GM03348 (cell line): ENCODE measurements at regions not wholly inside any gene's neighbourhood (a gene's known extent, or its start where the extent isn't known, plus 50 kb on each side); places are given as distances from the start of the nearest gene placed in this dataset.
"Not testable (repeated sequence)": the region's sequence is repeated elsewhere in the genome, so short reads cannot be mapped to it uniquely, and the experiment has no call there.

Experiments
- DNase-seq: peaks from one replicate; pipeline ENCODE4 v3.0.0; 2012; ENCODE audit warnings: low spot score

DNA sequence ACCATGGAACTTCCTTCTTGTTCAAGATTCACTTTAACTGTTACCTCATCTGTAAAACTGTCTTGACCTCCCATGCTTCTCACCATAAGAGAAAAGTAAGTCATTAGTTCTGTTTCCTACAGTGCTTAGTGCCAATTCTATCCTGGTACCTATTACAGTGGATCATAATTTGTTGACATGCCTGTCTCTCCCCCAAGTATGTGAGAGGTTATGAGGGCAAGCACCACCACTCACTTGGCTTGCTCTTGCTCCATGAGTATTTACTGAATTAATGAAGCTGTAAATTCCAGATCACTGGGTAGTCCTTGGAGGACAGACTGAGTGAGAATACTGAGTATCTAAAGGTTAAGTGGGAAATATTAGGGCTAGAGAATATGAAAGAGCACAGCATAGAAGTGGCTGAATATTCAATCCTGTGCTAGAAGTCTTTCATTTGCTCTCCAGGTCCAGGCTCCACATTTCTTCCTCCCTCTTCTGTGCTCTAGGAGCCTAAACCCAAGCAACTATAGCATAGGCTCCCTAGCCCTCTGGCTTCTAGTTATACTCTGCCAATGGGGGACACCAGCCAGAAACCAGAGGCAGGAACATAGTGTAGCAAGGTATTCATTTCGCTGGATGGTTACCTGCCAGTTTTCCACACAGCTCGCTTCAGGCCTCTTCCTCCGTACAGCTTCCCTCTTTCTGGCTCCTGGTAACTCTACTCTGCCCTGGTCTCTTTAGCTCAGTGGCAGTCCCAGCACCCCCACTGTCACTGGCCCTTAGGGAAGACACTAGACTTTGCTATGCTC lies 118.2 kb upstream of the SLC5A12 start:
- DNase-seq = no peak

- DNase-seq = peak; percentile 45
Measured at GRCh38 chr11:26841818-26842473, 120.1 kb upstream of the SLC5A12 start.

DNA sequence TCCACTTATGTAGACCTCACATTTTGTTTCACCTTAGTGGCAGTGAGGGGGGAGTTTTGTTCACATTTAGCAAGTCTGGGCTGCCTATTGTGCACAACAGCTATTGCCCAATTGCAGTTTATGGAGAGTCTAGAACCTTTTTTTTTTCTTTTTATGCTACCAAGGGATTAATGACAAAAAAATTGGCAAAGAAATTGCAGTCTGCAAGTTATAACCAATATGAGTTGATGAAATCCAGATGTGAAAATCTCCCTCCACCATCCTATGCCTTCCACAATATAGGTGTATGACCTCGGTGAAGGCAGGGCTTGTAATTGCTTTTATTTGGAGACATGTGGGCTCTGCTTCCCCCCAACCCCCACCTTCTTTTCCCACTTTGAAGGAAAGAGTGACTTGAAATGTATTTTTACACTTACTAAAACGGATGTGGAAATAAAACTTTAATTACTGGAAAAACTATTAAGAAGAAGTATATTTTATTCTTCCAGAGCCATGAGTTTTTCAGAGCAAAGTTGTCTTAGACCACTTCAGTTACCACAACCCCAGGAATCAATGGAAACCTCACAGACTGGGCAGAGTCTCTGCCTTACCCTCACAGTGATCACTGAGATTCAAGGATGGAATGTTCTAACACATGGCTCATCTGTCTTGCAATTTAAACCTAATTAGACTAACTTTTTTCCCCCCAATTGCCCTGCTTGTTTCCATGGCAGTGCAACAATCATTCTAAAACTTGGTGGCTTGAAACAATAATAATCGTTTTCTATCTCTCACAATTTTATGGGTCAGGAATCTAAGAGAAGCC lies 120.8 kb upstream of the SLC5A12 start:
- DNase-seq = peak; percentile 13

- DNase-seq = no peak
Measured at GRCh38 chr11:26843539-26843938, 121.7 kb upstream of the SLC5A12 start.

GRCh38 chr11:26844963-26845362 lies 123.1 kb upstream of the SLC5A12 start:
- DNase-seq = no peak

- DNase-seq = no peak
Measured at GRCh38 chr11:26846227-26846626, 124.4 kb upstream of the SLC5A12 start.

DNA sequence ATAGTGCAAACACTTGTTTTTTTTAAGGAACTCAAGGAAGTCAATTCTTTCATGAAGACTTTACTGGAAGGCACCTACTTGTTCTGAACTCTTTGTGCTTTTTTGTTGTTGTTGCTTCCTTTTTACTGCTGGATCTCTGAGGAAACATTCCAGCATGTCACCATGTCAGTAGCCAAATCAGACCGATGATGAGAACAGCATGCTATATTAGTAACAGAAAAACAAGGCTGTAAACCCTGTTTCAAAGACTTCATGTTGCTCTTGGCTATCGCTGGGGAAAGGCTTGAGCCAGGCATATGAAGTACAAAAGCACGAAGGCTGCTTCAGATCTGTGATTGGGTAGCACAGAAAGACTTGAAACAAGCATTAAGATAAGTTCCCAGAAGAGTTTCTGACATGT lies 125.6 kb upstream of the SLC5A12 start:
- no peak for DNase-seq

DNA sequence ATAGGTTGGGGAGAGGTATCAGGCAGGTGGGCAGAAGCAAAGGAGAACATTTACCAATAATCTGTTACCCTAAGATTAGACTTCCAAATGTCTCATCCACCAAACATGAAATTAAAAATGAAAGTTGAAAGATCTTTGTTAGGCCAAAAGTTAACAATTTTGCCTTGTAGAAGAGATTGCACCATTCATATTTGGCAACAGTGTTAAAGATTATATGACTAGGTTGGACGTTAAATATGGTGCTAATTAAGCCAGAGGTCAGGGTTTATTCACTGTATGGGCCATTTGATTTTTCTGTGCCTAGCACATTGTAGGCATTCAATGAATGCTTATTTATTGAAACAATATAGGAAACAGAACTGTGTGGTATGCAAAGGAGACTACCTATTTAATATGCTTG lies 126.1 kb upstream of the SLC5A12 start:
- DNase-seq = no peak

- DNase-seq = peak; percentile 10
Measured at GRCh38 chr11:26849036-26849435, 127.2 kb upstream of the SLC5A12 start.

DNA sequence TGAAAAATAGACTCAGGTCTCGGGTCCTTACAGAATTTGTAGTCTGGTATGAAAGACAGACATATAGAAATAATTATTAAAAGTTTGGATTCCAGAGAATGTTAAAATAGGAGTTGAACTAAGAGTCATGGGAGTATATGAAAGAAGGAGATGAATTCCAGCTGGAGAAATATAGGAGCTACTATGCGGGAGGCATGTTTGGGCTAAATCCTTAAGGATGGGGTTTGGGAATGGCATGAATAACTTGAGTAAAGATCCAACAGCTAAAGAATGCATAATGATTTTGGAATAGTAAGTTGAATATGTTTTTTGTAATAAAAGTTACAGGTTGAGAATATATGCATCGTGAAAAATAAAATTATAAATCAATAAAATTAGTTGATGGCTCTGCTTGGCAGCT lies 129.4 kb upstream of the SLC5A12 start:
- no peak for DNase-seq

GRCh38 chr11:26851696-26852095 lies 129.8 kb upstream of the SLC5A12 start:
- no peak for DNase-seq

GRCh38 chr11:26858098-26858497 lies 135.8 kb upstream of the FIBIN start:
- no peak for DNase-seq

DNA sequence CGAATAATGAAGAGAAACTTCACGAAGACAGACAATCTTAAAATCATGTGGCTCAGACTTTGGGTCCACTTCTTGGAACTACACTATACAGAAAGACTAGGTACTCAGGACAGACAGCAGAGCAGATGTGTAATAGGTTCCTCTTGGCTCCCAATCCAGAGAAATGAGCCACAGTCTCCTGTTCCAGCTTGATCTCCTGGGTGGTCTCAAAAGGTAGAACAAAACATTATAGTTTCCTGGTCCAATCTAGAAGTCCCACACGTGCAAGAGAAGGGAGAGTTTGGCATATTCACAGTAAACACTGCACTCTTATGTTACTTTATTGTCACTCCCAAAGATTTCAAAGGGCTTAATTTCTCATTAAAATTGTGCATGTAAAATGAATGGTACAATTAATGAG lies 134.5 kb upstream of the FIBIN start:
- no peak for DNase-seq

DNA sequence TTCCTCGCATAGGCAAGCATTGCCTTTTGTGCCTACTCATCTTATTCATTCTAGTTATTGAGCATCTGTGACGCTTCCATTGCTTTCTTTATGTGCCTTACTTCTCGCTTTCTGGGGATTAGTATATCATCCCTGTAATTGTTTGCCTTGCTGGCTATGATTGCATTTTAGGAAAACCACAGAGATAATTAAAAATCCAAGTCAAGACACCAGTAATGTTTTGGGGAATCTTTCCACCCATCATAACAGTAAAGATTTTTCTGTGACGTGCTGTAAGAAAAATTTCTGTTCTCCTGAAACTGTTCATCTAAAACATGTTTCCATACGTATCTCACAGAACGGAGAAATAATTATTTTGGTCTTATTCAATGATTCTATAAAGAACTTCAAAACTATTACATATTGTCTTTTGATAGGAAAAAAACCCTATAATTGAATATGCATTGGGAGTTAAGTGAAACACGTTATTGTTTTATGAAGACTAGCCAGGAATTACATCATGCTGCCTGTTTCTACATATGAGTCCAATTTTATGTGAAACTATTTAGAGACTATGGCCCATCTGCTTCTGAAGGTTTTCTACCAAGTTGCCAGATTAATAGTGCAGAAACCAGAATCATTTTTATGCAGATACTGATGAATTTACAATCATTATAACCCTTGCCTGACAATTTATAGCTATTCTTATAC lies 133.7 kb upstream of the FIBIN start:
- peak; percentile 15 for DNase-seq

GRCh38 chr11:26860895-26861294 lies 133.0 kb upstream of the FIBIN start:
- DNase-seq = no peak

DNA sequence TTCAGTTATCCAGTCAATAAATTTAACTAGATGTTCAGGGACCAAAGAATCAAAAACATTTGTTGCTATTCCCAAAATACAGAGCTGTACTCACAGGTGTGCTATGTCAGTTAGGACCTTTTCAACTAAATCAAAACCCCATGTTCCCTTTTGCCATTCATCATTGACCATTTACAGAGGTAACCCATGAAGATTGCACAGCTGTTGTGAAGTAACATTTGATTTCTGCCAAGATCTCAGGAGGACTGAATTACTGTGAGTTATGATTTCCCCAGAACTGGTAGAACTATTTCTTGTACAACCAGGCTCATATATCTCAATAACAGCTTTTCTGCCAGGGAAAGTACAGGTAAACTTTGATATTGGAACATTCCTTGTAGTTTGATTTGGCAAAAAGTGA lies 131.1 kb upstream of the FIBIN start:
- DNase-seq = no peak

DNA sequence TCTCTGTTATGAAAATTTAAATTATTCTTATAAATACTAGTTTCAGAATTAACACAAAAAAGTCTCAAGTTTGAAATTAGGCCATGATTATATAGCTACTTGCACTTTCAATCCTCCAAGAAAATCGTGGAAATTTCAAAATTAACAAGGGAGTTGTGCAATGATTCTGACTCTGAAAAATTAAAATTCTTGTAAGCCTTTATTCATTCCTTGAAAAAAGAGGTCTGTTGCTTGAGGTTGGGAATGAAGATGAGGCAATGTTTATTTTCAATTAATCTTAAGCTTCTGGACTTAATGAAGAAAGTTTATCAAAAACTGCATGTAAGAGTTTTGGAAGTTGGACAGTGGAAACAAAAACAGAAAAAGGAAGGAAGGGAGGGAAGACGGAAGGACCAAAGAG lies 128.2 kb upstream of the FIBIN start:
- DNase-seq = peak; percentile 16

- no peak for DNase-seq
Measured at GRCh38 chr11:26867286-26867685, 126.6 kb upstream of the FIBIN start.

DNA sequence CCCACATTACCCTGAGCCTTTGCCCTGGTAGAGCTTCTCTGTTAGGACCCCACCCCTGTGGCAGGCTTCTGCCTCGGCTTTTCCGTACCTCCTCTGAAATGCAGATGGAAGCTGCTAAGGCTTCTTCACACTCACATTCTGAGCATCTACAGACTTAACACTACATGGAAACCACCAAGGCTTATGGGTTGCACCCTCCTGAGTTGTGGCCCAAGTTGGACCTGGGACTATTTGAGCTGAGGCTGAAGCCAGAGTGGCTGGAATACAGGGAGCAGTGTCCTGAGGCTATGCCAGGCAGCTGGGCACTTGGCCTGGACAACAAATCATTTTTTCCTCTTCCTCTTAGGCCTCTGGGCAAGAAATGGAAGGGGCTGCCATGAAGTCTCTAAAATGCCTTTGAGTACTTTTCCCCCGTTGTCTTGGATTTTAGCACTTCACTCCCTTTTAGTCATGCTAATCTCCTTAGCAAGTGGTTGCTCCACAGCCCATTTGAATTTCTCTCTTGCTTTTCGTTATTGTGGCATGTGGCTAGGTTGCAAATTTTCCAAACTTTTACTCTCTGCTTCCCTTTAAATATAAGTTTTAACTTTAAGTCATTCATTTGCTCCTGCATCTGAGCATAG lies 114.8 kb upstream of the FIBIN start:
- no peak for DNase-seq

- DNase-seq = not testable (repeated sequence)
Measured at GRCh38 chr11:26882363-26882880, 111.5 kb upstream of the FIBIN start.

- DNase-seq = no peak
Measured at GRCh38 chr11:26891501-26891900, 102.4 kb upstream of the FIBIN start.

GRCh38 chr11:26896719-26897118 lies 97.2 kb upstream of the FIBIN start:
- DNase-seq = peak; percentile 43
